ENCODE measurements at regions not wholly inside any gene's neighbourhood (a gene's known extent, or its start where the extent isn't known, plus 50 kb on each side); places are given as distances from the start of the nearest gene placed in this dataset.

DNA sequence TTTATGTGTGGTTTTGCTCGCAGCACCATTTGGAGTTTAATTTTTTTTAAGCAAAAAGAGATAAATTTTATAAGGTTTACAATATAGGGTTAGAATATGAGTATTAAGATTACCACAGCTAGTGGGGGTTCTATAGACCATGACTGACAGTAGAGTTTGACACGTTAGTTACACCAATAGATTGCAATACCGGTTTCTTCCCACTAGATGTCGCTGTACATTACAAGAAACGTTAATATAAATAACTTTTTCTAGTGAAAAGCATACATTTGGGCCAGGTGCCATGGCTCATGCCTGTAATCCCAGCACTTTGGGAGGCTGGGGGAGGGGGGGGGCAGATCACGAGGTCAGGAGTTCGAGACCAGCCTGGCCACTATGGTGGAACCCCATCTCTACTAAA, 433.6 kb downstream of the MAGEB5 start:
- TF ChIP-seq, protein P1, sequence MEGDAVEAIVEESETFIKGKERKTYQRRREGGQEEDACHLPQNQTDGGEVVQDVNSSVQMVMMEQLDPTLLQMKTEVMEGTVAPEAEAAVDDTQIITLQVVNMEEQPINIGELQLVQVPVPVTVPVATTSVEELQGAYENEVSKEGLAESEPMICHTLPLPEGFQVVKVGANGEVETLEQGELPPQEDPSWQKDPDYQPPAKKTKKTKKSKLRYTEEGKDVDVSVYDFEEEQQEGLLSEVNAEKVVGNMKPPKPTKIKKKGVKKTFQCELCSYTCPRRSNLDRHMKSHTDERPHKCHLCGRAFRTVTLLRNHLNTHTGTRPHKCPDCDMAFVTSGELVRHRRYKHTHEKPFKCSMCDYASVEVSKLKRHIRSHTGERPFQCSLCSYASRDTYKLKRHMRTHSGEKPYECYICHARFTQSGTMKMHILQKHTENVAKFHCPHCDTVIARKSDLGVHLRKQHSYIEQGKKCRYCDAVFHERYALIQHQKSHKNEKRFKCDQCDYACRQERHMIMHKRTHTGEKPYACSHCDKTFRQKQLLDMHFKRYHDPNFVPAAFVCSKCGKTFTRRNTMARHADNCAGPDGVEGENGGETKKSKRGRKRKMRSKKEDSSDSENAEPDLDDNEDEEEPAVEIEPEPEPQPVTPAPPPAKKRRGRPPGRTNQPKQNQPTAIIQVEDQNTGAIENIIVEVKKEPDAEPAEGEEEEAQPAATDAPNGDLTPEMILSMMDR (conservative IDR thresholded peaks at IDR 0.05; ENCODE audit: low read depth): peak; percentile 41
- ChIA-PET CTCF (interaction anchor here (0.7 kb wide), 1 partner anchor 1028 kb away, joined by 3 read pairs; no protein-coding TSS in a partner anchor), POLR2A (ENCODE audit: low non-redundant PET) (no interaction called here)
- H3K27ac ChIP-seq: no peak overlapping the region
- no peak for DNase-seq (ENCODE audit: low spot score)

DNA sequence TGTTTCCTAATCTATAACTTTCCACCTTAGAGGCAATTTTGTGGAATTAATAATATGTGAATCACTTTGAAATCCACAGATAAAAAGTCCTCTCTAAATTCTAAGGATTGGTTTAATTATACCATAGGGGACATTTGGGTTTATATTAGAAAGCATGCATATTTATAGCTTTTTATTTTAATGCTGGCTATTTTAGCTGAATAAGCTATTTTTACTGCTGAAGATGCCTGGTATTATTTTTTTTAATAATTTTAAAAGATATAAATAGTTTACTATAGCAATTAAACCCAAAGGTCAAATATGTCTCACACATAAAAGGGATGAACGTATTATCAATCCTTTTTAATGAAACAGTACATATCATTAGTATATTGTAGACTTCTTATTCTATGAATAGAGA, 415.4 kb downstream of the MAGEB5 start:
- TF ChIP-seq, protein P1 (conservative IDR thresholded peaks at IDR 0.05; ENCODE audit: low read depth): no peak
- POLR2A ChIA-PET (ENCODE audit: low non-redundant PET): no interaction called here
- CTCF ChIA-PET: no interaction called here
- no peak for DNase-seq (ENCODE audit: low spot score)
- H3K27ac ChIP-seq: no peak overlapping the region

DNA sequence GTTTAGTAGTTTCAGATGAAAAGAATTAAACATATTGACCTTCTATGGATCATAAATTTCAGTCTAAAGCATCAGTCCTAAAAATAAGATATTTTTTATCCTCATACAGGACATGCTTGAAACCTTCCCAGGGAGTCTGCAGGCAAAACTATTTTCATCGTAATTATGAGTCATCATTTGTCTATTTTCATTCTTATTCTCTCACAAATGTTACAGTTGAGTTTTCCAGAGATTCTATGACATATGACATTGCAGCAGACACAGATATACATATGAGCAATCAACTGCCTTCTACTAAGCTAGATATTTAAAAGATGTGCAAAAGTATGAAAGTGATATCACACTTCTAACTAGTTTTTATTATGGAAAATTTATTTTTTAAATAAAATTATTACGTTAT, 398.0 kb downstream of the MAGEB5 start:
- ChIA-PET POLR2A (ENCODE audit: low non-redundant PET) (no interaction called here), CTCF (no interaction called here)
- TF ChIP-seq, protein P1 (conservative IDR thresholded peaks at IDR 0.05; ENCODE audit: low read depth): no peak
- H3K27ac ChIP-seq: no peak overlapping the region
- no peak for DNase-seq (ENCODE audit: low spot score)

DNA sequence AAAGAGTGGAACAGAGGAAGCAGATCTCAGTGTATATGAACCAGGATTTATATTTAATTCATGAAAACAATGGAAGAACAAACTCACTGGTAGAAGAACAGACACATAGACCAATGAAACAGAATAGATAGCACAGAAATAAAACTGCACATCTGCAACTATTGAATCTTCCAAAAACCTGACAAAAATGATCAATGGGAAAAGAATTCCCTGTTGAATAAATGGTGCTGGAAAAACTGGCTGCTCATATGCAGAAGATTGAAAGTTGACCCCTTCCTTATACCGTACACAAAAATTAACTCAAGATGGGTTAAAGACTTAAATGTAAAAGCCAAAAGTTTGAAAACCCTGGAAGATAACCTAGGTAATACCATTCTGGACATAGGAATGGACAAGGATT, 391.0 kb downstream of the MAGEB5 start:
- POLR2A ChIA-PET (ENCODE audit: low non-redundant PET): no interaction called here
- no peak overlapping the region for H3K27ac ChIP-seq
- TF ChIP-seq, protein P1 (conservative IDR thresholded peaks at IDR 0.05; ENCODE audit: low read depth): no peak
- DNase-seq (ENCODE audit: low spot score): no peak
- CTCF ChIA-PET: no interaction called here

DNA sequence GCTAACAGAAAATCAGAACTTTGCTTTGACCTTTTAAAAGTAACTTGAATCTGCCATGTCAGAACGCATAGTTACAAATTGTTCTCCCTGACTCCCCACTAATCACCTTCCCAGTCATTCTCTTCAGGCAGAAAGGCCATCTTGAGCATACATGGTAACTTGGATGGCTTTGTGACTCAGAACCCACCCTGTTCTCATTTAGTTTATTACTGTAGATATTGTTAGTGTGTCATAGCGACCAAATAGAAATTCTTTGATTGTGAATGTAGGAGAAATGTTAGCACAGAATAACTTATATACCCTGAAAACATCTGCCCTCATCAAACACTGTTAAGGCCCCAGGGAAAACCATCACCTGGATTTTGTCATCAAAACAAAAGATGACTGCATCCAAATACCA, 382.0 kb downstream of the MAGEB5 start:
- H3K27ac ChIP-seq: no peak overlapping the region
- CTCF ChIA-PET: no interaction called here
- TF ChIP-seq, protein P1 (conservative IDR thresholded peaks at IDR 0.05; ENCODE audit: low read depth): no peak
- POLR2A ChIA-PET (ENCODE audit: low non-redundant PET): no interaction called here
- DNase-seq (ENCODE audit: low spot score): no peak

DNA sequence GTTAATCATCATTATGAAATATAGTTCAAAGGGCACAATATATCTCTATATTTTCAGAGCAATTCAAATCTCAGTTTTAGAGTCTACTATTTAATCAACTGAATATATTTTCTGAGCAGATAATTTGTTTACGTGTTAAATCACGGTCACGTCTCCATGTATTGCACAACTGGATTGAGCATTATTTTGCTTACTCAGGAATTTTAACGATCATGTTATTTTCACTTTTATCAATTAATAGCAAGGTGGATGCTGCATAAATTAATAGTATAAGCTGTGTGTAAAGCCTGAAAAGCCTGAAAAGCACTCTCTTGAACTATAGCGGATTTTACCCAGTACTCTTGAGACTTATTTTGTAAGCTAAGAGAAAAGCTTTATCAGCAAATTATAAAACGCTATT, 374.9 kb downstream of the MAGEB5 start:
- no peak overlapping the region for H3K27ac ChIP-seq
- TF ChIP-seq, protein P1 (conservative IDR thresholded peaks at IDR 0.05; ENCODE audit: low read depth): no peak
- ChIA-PET POLR2A (ENCODE audit: low non-redundant PET) (no interaction called here), CTCF (no interaction called here)
- no peak for DNase-seq (ENCODE audit: low spot score)

DNA sequence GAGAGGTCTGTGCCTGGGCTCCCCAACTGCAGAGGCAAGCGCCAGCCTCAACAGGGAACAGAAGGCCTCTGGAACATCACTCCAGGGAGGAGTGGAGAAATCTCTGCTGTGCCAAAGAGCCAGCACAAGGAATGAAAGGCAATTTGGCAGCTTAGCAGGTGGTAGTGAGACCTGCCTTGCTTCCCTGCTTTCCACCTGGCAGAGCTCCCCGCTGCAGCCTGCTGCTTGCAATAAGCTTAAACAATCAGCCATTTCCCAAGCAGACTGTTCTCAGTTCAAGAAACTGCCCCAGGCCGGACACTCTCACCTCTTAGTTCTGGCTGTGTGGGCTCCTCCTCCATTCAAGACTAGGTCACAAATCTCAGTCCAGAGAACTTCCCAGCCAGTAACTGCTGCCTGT, 370.6 kb downstream of the MAGEB5 start:
- ChIA-PET CTCF (no interaction called here), POLR2A (ENCODE audit: low non-redundant PET) (no interaction called here)
- TF ChIP-seq, protein P1 (conservative IDR thresholded peaks at IDR 0.05; ENCODE audit: low read depth): no peak
- H3K27ac ChIP-seq: no peak overlapping the region
- DNase-seq (ENCODE audit: low spot score): no peak

Measured in RWPE1 (cell line).